Activated CD4-positive, alpha-beta T cell treated with anti-CD3 and anti-CD28 coated beads, Interleukin-2, Interleukin-4, amounts not matched to agents 100 ng/mL and 50 ng/mL, durations not matched to agents 16 hours and 8 hours (primary cell): ENCODE measurements at regions not wholly inside any gene's neighbourhood (a gene's known extent, or its start where the extent isn't known, plus 50 kb on each side); places are given as distances from the start of the nearest gene placed in this dataset.
A peak's percentile ranks its signal among the peaks of the same experiment; 100 is the strongest.

ENCODE experiments used
- DNase-seq: peaks from one replicate; pipeline ENCODE4 v3.0.0-alpha.2; 2020; ENCODE audit warnings: low spot score

DNA sequence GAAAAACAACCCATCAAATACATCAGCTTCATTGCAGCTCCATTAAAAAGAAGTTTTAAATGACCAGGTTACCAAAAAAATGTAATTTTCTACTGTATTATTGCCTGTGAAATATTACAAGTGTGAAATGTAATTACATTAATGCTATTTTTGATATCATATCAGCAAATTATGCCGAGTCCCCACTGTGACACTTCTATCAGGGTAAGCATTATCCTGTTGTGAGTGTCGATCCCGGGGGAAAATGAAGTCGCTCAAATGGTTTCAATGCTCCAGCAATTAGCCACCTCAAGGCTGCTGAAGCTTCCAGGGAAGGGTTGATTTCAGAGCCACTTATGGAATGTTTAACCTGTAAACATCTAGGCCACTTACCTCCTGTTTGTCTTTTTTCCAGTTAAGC is 70.4 kb downstream of the RCN1 start:
- DNase-seq: no peak

DNA sequence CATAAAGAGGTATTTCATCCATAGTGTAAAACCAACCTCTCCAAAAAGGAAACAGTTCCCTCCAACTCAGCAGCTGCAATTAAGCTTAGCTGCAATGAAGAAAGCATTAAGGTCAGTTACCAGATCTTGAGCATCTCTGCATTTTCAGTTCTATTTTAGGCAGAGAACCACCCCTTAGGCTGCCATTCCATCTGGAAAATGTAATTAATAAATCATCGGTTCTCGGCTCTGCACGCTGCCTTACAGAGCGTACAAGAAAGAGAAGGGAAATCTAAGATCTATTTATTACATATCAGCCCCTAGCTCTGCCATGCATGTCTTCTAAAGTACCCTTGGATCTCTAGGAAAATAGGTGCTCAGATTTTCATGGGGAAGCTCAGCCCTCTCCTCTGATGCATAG is 71.5 kb downstream of the RCN1 start:
- DNase-seq: no peak

DNA sequence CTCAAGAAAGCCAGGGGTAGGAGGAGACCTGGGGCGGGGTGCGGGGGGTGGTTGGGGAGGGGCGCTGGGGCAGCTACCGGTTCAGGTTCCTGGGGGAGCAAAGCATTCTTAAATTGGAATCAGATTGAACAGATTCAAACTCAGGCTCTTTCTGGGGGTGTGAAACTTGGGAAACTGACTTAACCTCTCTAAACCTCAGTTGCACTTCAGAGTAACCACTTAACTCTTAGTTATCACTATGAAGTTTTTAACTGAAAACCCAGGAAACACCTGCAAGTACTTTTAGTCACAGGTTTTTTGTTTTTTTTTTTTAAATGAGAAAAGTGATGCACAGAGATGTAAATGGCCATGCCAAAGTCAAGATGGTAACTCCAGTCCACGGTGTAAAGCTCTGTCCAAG is 72.0 kb downstream of the RCN1 start:
- no peak for DNase-seq

DNA sequence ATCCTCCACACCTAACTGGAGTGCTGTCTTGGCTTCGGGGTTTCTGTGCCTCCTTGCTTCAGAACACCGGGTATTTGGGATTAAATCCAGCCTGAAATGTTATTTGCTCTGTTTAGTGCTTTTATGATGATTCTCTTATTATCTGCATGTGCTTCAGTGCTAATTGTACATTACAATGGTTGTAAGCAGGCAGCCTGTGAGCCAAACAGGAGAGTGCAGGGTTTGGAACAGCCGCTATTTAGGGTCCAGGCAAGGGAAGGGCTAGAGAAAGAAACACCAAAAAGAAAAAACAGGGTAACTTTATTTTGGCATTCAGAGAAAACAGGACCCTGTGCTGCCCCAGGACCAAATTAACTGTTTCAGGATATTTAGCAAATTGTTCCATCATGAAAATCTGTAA is 72.7 kb downstream of the RCN1 start:
- DNase-seq: no peak

DNA sequence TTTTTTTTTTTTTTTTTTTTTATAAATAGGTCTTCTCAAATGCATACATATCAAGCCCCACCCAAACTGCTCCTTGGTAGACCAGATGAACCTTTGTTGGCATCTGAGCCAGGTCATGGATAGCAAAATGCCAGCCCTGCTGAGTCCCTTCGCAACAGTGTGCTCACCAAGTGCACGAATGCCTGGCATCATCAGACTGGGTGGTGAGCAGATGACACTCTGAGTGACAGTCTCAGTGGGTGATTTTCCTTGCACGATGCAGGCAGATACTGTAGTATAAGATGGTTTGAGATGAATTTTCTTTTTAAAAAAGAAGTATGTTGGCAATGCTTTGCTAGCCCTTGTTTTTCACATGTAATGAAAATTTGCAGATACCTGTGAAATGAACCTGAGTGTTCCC is 74.0 kb downstream of the RCN1 start:
- DNase-seq: no peak

DNA sequence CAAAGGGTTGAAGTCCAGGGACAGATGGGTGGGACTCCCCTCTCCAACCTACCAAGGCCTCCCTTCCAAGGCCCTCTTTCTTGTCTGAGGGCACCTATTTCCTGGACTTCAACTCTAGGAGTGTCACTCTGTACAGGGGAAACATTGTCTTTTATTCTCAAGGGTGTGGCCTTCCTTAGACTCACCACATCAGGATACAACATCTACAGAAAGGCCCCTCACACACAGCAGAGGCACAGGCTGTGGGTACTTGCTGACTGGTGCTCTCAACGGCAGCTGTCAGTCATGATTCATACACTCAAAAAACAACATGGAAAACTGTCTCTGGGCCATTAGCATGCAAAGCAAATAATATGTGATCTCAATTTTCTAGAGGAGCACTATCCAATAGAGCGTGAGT is 78.0 kb downstream of the RCN1 start:
- DNase-seq: no peak

DNA sequence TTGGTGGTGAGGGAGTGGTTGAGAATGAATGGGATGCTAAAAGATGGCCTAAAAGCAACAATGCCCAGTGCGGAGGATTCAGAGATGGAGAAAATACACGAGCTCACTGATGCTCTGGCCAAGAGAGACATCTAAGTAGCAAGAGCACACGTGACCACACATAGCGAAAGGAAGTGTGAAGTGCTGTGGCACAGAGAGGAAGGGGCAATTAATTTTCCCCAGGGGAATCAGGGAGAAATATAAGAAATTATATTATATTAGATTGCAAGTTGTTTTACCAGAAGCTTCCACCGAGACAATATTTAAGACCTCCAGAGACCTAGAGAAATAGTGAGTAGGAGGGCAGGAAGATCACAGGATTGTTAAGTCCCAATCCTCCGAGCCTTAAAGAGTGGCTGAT is 80.6 kb downstream of the RCN1 start:
- no peak for DNase-seq

DNA sequence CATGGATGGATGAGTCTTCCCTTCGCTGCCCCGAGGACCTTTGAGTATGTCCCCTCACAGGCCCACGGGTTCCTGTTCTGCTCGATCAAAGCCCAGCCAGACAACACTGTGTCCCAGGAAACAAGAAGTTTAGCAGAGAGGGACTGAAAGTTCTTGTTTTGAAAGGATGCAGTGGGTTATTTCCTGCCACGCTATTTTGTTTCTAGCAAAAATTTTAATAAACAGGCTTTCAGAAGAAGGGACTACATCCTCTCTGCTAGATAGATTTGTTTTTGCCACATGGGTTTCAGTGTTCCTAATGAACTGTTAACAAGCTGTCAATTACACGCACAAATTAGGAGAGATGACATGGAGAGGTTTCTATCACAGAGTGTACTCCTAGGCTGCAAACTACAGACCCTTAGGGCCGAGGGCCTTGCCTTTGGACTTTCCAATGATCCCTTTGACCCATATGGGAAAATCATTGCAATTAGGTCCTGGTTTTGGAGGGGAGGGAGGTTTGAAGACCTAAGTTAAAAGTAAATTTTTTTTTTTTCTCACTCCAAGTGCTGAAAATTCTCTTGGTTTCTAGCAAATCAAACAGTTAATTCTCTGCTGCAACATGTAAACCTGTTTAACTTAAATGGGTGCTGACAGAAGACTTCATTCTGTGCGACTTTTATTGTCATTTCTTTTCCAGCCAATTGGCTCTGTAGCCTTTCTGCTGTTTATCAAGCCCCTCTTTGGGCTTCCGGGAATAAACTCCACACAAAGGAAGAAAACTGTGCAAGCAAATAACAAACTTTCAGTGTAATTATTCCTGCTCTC is 81.4 kb downstream of the RCN1 start:
- no peak for DNase-seq

DNA sequence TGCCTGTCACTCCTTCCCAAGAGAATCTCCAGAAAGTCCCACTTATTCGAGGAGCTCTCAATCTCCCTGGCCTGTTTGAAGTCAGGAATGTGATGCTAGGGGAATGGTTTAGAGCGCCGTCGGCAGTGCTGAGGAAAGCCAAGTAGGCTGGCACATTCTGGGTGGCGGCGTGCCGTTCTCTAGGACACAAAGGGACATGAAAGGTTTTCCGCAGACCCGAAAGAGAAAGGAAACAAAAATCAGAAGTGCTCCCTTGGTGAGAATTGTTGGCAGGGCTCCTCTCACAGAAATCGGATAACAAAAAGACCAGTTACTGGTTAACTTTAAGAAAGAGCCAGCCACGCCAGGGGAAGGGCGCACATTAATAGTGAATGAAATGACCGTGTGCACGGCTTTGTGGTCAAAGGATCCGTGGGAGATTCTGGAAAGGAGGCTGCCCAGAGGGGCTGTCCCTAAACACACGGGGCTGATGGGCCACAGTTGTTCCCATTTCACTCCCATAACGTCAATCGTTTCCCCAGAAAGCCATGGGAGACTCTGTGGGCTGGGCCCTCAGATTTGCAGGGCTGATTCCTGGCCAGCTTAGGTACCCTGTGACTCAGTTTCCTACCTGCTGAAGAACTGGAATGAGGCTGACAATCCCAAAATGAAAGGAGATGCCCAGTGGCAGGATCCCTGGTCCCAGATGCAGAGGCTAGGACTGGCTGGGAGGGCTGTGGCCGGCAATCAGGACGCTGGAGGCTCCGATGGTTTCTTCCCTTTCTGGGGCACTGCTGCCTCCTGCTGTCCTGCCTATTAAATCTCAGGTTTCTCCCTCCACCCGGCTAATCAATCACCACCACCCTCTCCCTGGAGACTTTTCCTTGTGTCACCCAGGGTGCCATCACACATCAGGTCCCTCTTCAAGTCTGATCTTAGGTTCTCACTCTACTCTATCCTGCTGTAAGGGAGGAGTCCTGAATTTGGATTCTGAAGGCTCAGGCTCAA is 82.3 kb downstream of the RCN1 start:
- peak; percentile 24 for DNase-seq

DNA sequence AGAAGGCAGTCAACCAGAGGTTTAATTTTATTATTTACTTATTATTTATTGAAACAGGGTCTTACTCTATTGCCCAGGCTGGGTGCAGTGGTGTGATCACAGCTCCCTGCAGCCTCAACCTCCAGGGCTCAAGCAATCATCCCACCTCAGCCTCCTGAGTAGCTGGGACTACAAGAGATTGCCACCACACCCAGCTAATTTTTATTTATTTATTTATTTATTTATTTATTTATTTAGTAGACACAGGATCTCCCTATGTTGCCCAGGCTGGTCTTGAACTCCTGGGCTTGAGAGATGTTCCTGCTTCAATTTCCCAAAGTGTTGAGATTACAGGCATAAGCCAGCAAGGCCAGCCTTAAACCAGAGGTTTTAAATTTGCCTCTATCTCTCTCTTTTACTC is 83.1 kb downstream of the RCN1 start:
- no peak for DNase-seq

DNA sequence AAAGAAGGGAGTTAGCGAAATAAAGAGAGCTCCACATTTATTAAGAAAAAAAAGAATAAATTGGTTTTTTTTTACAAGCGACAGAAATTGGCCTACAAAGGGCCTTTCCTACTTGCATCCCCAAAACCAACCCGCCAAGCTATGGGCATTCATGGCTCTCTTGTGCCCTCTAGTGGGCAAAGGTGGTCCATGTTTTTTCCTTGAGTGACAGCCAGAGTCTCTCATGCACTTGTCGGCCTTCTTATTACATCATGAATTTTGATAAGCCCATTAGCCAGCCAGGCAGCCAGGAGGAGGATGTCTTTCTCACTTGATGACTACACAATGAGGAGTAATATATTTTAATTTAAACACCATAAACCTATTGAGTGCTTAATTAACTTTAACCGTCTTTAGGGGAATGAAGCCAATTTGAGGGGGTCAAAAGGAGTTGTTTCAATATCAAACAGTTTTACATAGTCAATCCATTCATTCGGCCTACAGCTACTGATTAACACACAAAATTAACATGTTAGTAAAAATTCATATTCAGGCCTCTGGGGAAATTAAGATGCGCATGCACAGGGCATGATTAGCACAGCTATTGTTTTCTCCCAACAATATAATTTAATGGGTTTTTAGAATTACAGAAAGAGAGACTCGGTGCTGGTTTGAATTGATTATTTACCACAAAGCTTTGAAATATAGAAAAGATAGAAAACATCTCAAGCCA is 85.5 kb downstream of the RCN1 start:
- DNase-seq: peak; percentile 88

DNA sequence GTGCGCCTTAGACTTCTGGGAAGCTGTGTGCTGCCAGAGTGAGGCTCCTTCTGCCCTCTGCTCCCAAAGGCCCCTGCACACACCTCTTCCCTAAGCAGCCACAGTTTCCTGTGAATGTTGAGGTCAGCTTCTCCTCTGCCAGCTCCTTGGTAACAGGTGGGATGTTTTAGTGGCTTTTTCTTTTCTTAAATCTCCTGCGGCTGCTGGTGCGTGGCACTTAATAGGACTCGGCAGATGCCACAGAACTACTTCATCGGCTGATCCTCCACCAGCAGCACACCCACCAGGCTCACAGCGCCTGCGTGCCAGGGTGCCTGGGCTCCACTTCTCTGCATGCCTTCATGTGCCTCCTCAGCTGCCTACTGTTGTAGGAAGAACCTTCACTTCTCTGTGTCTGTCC is 87.8 kb downstream of the RCN1 start:
- DNase-seq: no peak

DNA sequence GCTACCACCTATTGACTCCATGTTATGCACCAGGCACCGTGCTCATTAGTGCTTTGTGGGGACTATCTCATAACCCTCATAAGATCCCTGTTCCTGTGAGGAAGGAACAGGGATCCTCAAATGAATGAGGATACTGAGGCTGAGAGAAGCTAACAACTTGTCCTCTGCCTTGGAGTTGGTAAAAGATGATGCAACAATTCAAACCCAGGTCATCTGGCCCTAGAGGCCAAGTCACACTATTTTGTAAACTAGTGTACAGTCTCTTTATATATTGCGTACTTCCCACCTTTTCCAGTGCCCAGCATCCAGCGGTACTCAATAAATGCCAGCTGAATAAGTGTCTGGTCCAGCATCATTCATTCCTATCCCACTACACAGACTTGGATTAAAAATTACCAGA is 92.6 kb downstream of the RCN1 start:
- DNase-seq: no peak

DNA sequence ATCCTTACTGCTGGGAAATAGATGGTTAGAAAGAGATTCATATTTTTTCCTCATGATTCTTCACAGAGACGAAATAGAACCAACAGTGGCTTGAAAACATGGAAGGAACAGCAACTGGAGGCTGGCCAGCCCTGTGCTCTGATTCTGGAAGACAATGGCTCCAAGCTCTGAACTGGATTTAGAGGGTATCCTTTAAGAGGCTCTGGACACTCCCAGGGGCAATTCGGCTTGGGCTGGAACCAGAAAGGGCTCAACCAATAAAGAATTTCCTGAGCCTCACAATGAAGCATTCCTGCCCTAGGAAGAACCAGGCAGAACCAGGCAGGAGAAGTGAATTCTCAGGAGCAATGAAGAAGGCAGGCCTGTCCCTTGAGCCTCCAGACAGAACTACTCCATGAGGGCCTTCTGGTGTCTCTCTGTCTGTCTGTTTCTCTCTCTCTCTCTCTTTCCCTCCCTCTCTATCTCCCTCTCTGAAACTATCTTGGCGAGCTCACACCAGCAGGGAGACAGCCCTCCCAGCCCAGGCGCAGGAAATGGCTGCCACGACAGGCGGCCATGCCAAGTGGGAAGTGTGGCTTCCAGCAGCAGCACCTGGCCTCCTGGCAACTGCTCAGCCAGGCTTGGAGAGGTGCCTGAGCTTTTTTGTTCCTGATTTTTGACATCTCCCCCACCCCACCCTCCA is 93.3 kb downstream of the RCN1 start:
- no peak for DNase-seq

DNA sequence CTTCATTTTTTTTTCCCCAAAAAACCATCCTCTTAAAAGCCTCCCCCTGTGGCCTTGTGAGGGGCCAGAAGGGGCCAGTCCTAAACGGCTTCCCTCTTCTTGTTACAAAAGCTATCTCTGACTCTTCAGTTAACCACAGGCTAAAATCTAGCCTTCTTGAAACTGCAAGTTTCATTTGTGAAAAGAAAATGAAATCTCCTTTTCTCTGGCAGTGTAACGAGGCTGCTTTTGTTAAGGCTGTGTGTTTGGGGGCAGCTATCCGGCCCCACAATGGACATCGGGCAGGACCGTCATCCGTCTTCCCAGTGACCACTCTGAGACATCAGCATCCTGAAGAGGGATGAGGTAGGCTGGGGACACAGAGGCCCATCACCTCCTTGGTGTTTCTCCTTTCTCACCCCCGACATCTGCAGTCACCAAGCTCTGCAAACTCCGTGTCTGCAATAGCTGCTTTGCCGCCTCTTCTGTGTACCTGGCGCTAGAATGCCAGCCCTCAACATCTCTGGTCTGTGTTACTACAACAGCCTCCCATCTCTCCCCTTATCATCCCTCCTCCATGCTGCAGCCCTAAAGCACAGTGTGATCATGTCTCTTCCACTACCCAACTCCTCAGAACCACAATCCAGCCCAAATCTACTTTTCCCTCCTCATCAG is 94.0 kb downstream of the RCN1 start:
- no peak for DNase-seq

DNA sequence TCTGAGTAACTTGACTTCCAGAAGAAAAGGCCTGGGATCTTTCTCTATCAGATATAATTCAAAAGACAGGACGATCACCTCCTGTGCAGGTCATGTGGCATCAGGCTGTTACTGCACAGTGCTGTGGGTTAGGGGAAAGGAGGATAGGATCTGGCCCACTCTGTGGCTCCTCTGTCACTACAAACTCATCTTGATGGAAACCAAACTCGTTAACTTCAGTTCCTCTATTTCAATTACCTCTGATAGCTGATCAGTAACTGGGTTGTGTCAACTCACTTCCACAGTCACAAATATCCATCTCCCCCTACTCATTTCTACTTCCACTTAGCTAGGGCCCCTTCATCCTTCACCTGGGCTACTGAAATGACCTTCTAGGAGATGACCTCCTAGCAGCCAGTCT is 95.2 kb downstream of the RCN1 start:
- DNase-seq: no peak

DNA sequence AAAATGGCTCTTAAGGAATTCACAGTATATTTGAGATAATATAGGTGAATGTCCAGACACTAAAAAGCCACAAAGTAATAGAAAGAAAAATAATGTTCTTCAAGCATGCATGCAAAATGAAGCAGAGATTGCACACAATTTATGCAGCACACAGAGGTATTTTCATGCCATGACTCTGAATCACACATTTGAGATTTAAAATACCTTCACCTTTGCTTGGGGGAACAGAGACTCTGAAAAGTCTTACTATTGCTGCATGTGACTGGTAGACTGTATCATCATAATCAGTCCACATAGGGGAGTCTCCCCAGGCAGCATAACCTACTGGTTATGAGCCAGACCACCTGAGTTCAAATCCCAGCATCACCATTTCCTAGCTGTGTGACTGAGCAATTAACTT is 96.2 kb downstream of the RCN1 start:
- no peak for DNase-seq

DNA sequence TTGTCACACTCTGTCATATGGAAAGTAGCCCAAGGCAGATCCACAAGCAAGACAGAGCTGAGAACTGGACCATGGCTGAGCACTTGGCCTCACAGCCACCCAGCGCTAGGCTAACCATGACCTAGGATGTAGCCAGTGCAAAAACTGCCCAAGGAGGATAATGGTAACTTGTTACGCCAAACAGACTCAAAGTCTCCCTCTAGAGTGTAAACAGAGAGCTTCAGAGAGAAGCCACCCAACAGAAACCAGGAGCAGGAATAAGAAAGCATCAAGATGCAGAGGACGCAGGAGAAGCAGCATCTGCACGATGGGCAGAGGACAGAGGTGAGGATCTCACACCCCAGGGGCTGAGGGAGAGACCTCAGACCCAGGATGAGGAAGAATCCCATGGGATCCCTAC is 97.9 kb downstream of the RCN1 start:
- DNase-seq: no peak

DNA sequence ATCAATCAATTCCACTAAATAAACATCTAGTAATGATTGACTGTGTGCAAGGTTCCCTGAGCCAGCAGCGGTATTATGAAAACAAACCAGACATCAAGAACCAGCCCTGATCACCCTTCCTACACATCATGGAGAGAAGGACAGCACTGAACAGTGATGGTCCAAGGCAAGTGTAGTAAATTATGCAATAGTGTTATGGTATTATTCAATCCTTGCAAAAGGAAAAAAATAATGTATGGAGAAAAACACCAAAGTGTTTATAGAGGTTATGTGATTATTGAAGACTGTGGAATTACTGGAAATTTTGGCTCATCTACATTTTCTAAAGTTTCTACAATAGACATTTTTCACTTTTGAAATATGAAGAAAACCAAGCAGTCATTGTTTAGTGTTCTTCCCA is 105.3 kb downstream of the RCN1 start:
- no peak for DNase-seq

DNA sequence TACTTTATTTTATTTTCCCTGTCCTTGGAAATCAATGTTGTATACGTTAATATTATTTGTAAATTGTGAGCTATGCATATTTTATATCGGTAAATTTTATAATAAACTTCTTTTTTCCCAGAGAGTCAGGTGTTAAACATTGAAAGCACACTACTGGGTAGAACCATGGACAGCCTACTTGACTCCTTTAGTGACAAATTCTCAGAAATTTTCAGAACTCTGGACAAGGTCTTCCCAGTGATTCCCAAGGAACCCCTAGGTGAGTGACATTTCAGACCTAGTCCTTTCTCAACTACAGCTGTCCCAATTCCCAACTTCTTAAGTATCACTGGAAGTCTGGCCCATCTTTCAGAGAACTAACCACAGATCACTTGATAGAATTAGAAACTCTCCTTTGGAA is 107.2 kb downstream of the RCN1 start:
- DNase-seq: no peak

DNA sequence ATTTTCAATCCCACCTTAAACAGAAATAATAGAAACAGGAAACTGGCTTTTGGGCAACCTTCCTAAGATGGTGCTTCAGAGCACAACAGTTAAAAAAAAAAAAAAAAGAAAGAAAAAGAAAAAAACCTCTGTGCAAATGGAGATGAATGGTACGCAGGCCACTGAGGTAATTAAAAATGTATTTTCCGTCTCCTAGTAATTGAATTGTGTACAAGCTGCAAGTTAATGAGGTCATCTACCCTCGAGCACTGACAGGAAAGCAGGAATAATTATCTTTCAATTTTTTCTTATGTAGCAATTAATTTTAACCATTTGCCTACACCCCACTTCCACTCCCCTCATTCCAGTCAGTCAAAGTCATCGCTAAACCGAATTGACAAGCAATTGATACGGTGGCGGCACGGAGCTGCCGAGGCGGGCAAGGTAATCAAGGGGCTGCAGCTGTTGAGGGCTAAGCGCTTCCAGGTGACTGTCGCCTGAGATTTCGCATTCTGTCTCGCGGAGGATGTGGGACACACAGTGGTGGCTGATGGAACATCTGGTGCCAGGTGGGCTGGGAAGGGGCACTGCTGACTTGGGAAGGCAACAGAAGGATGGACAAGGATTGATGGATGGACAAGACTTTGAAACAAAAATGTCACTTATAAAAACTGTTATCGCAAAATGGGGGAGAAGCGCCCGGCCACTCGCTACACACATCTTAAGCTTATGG is 109.4 kb downstream of the RCN1 start:
- no peak for DNase-seq
